Epithelial cell of proximal tubule (primary cell): ENCODE measurements at regions not wholly inside any gene's neighbourhood (a gene's known extent, or its start where the extent isn't known, plus 50 kb on each side); places are given as distances from the start of the nearest gene placed in this dataset.

Experiments
- DNase-seq: peaks from one replicate; pipeline ENCODE4 v3.0.0-alpha.2; 2011; ENCODE audit warnings: low read depth
- H3K4me3 ChIP-seq: 2 replicates; pipeline ENCODE4 v1.5.1; 2011; ENCODE audit warnings: low read depth, mild to moderate bottlenecking, low read length
- CTCF ChIP-seq: conservative IDR thresholded peaks from 2 replicates; pipeline ENCODE4 v1.5.1; 2012; ENCODE audit warnings: low read depth, mild to moderate bottlenecking, low read length

GRCh38 chr7:106606120-106606519 lies 54.8 kb downstream of the CCDC71L start:
- no peak overlapping the region for H3K4me3 ChIP-seq
- TF ChIP-seq CTCF: no peak
- no peak for DNase-seq

- no peak overlapping the region for H3K4me3 ChIP-seq
- DNase-seq: no peak
- TF ChIP-seq CTCF: no peak
These were observed 56.0 kb downstream of the CCDC71L start for GRCh38 chr7:106604971-106605370.

- no peak overlapping the region for H3K4me3 ChIP-seq
- no peak for DNase-seq
- TF ChIP-seq CTCF: no peak
These were observed 56.5 kb downstream of the CCDC71L start for GRCh38 chr7:106604303-106604924.

GRCh38 chr7:106603346-106603745 lies 57.6 kb downstream of the CCDC71L start:
- no peak for TF ChIP-seq CTCF
- no peak for DNase-seq
- H3K4me3 ChIP-seq: no peak overlapping the region

GRCh38 chr7:106602062-106602461 lies 58.9 kb downstream of the CCDC71L start:
- no peak for DNase-seq
- no peak overlapping the region for H3K4me3 ChIP-seq
- TF ChIP-seq CTCF: no peak

- TF ChIP-seq CTCF: no peak
- DNase-seq: no peak
- no peak overlapping the region for H3K4me3 ChIP-seq
These were observed 60.2 kb downstream of the CCDC71L start for GRCh38 chr7:106600569-106601373.

- no peak for TF ChIP-seq CTCF
- no peak overlapping the region for H3K4me3 ChIP-seq
- DNase-seq: no peak
These were observed 61.6 kb downstream of the CCDC71L start for GRCh38 chr7:106599343-106599698.
